ENCODE measurements at regions not wholly inside any gene's neighbourhood (a gene's known extent, or its start where the extent isn't known, plus 50 kb on each side); places are given as distances from the start of the nearest gene placed in this dataset.

DNA sequence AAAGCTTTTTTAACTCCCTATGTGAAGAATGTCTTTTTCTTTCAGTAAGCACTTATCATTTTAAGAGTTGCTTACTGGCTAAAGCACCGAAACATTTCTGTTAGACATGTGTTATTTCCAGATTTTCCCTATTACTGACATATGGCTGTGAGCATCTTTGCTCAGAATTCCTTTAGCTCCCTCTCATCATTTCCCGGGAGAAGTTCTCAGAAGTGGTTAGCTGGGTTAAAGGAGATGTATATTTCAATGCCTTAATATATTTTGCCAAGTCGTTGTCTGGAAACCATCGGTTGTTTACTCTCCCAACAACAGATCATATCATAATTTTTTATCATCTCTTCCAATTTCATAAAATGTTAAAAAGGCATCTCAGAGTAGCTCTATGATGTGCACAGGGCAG is 396.5 kb downstream of the OCA2 start:
- DNase-seq (ENCODE audit: low read depth in 2 of 2) = peak; percentile 58 to 59

DNA sequence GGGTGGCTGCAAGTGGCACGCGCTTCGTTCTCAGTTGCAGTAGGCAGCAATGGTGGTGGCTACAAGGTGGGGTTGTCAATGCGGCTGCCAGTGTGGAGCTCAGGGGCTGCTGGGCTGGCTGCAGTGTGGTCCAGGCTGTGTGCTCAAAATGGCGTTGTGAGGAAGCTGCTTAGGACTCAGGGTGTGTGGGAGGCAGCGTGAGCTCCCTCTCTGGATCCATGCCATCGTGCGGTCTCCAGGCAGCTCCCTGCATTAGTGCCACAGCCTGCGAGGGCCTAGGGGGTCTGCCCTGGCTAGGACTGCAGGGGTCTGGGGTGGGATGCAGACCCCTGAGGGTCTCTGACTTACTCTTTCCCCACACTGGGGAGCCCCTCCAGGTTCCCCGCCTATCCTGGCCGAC is 397.2 kb downstream of the OCA2 start:
- DNase-seq (ENCODE audit: low read depth in 2 of 2) = no peak

DNA sequence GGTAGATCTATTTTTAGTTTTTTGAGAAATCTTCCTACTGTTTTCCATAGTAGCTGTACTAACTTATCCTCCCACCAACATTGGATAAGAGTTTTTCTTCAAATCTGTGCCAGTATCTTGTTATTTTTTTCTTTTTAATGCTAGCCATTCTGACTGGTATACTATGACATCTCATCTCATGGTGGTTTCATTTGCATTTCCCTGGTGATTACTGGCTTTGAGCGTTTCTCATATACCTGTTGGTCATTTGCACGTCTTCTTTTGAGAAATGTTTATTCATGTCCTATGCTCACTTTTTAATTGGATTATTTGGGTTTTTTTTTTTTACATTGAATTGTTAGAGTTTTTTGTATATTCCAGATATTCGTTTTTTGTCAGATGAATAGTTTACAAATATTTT is 398.1 kb downstream of the OCA2 start:
- DNase-seq (ENCODE audit: low read depth in 2 of 2) = no peak

DNA sequence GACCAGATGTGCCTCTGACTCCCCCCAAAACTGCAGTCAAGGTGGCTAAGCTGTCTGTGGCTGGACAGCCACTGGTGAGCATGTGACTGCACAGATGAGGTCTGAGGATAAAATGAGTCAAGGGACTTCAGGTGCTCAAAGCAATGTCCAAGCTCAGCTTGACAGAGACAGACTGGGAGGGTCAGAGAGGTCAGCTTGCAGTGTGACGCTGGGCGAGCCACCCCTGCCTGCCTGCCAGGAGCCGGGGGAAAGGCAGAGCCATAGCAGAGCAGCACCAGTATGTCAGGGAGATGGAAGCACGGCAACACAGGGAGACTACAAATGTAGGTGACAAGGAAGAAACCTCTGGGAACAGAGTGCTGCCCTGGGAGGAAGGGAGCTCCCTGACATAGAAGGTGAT is 399.4 kb downstream of the OCA2 start:
- no peak for DNase-seq (ENCODE audit: low read depth in 2 of 2)

DNA sequence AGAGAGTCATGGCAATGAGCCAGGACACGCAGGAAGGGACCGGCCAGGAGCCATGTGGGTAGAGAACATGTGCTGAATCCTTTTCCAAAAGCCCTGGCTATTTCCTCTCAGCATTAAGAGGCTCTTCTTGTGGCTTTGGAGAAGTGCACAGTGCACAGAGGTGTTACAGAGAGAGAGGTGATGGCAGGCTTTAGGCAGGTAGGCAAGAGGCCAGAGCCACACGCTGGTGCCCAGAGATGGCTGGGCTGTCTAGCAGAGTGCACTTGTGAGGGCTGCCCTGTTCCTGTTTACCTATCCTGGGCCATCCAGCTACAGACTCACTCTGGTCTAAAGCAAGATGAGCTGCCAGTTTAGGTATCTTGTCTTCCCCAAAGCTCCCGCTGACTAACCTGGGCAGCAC is 402.6 kb downstream of the OCA2 start:
- no peak for DNase-seq (ENCODE audit: low read depth in 2 of 2)

DNA sequence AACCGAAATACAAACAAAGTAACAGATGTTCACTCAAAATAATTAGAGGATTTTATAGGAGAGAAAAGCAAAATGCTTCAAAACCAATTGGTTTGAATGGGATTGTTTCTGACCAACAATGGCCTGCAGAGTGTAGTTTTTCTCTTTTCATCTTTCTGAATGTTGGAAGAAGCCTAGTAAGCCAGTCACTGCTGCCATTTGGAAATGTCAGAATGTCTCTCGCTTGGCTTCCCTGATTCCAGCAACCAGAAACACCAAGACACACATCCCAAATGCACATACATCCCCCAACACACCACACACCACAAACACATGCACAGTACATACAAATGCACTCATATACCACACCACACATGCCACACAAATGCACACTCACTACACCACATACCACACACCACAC is 403.4 kb downstream of the OCA2 start:
- DNase-seq (ENCODE audit: low read depth in 2 of 2) = no peak

DNA sequence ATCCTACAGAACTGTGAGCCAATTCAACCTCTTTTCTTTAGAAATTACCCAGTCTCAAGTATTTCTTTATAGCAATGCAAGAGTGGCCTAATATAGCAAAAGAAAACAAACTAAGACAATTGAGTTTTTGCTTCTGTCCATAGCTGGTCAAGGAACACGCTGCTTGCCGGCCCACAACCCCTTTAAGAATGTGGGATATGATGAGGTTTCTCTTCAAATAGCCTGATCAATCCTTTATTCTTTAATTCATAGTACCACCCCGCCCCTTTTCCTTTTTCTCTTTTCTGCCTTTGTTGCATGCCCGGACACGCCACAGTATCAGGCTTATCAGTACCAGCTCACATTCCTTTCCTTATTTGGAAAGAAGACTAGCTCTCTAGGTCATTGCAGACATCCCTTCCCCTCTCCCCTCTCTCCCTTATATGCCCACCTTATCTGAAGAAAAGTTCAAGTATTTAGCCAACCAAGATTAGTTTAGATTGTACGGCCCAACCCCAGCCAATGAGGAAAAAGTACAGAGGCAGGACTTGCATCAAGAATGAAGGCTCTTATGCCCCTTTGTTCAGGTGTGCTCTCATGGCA is 404.5 kb downstream of the OCA2 start:
- DNase-seq (ENCODE audit: low read depth in 2 of 2) = no peak

DNA sequence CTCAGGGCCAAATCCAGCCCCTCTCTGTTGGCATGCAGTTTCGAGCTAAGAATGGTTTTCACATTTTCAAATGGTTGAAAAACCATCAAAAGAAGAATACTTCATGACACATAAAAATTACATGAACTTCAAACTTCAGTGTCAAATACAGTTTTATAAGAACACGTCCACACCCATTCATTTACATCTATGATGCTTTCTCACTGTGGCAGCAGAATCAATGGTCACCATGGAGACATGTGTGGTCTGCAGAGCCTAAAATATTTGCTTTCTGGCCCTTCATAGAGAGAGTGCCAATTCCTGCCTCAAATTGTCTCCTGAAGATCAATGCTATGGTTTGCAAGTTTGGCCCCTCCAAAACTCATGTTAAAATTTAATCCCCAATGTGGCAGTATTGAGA is 405.8 kb downstream of the OCA2 start:
- DNase-seq (ENCODE audit: low read depth in 2 of 2) = no peak

DNA sequence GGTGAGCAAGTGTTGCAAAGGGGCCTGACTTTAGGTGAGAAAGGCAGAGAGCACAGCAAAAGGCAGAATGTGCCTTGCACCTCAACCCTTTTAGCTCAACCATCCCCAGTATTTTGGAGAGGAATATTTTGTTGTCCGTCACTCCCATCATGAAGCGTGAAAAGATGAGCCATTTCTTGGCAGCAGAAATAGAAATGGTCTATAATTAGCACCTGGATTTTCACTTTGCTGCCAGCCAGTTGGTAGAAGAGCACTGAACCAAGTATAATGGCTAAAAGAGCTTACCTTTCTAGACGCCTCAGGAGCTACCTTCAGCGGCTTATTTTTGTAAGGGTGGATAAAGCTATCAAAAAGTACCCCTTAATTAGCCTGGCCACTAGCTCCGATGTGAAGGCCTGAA is 406.7 kb downstream of the OCA2 start:
- no peak for DNase-seq (ENCODE audit: low read depth in 2 of 2)

DNA sequence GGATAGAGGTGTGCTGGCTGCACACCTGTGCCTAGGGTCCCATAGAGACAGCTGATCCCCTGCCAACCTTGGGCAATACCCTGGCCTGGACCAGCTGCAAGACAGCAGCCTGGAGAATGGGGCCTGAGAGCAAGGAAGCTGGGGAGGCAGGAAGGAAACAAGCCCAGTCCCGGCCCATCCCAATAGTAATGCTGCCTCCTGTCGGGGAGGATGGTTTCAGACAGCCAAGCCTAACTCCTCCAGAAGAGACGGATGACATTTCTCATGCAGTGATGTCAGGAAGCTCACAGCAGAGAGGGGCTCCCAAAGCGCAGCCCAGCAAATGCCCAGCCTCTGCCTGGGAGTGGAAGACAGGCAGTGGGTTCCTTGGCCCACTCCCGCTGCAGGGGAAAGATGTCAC is 408.8 kb downstream of the OCA2 start:
- DNase-seq (ENCODE audit: low read depth in 2 of 2) = no peak

DNA sequence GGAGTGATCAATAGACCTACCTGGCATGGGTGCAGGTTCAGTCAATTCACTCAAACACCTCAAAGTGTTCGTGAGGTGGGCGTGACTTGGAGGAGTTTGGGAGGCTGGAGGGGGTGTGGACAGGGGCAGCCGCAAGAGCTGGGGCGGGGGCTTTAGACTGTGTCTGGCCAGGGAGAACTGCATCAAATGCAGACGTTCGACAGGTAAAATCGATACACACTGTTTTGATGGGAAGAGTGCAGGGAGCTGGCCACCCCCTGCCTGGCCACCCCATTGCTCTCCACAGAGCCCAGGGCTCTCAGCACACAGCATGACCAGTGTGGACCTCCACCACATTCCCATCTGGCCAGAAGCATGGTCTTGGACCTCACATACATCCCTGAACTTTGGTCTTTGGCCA is 412.1 kb downstream of the OCA2 start:
- no peak for DNase-seq (ENCODE audit: low read depth in 2 of 2)

DNA sequence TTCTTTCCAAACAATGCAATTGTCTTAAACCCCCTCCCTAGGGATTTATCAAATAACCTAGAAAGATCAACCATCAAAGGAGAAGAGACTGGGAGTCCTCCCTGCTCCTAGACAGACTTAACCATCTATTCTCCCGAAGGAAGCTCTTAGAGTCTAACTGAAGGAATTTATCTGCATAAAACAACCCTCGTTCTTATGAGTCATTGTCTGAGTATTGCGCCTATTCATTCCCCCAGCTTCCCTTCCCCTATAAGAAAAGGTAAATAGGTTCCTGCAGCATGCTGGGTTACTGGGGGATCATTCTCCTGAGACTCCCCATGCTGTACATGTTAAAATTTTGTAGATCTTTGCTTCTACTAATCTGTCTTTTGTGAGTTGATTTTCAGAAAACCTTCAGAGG is 412.7 kb downstream of the OCA2 start:
- peak; percentile 44 for DNase-seq (ENCODE audit: low read depth in 2 of 2)

DNA sequence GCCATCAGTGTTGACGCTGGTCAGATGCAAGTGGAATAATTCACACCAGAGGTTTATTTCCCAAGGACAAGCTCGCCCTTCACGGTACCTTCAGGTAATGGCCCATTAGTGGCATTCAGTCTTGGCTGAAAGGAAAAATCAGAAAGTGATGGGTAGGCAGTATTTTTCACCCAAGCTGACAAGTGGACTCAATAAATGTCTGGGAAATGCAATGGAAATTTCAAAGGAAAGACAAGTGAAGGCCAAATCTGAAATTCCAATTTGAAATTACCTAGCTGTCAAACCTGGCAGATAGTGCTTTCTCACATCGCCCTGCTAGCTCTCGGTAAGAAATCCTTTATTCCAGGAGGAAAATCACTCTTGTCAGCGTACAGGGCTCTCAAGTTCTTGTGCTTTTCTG is 413.5 kb downstream of the OCA2 start:
- no peak for DNase-seq (ENCODE audit: low read depth in 2 of 2)

DNA sequence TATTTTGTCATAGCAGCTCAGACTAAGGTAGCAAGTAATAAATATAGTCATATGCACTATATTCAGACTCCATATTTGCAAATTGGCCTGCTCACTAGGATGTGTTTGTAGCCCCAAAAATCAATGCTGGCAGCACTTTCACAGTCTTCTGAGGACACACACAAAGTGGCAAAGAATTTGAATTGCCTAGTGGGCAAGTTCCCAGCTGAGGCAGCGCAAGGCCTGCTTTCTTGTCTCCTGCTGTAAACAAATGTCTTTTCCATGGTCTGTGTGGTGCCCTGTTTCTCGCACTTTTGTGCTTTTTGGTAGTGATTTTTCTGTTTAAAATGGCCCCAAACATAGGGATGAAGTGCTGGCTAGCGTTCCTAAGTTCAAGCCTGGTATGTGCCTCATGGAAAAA is 416.0 kb downstream of the OCA2 start:
- DNase-seq (ENCODE audit: low read depth in 2 of 2) = no peak

DNA sequence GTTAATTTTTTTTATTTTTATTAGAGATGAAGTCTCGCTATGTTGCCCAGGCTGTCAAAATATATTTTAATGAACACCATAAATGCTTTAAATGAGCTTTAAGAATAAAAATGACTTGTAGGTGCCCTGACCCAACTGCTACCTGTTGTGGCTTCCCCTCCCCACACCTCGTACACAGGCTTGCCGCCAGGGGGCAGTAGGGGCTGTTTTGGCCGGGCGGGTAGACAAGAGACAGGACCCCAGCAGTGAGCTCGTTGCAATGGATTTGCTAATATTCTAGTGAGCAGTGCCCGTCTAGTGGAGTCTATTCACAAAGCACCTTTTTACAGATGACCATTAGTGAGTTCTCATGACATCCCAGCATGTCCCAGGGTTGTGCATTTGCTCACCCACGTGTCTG is 418.1 kb downstream of the OCA2 start:
- no peak for DNase-seq (ENCODE audit: low read depth in 2 of 2)

DNA sequence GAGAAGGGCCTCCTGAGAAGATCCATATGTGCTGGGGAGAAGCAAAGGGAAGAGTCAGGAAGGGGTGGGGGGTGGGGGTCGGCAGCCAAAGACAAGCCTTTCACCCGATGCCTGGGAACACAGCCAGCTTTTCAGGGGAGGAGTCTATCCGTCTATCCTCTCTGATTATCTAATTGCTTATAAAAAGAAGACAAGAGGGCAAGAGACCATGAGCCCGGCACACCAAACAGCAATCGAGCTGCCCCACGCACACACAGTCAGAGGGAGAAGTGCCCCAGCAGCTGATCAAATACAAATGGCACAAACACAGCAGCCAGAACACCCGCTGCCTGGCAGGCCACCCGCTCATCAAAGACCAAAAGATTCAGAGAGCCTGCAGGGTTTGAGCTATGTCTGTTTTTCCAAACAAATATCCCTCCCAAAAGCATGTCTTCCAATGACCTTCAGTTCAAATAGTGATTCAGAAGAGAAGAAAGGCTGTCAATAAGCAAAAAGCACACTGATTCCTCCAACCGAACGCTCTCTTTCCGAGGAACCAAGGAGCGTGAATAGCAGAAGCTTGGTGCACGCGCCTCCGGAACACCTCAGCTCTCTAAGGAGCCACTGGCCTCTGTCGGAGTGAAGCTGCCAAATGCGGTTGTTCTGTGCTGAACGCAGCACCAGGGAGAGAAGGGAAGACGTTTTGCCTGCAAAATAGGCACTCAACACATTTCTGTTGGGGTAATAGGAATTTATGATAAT is 419.2 kb downstream of the OCA2 start:
- DNase-seq (ENCODE audit: low read depth in 2 of 2) = peak; percentile 41 to 45

DNA sequence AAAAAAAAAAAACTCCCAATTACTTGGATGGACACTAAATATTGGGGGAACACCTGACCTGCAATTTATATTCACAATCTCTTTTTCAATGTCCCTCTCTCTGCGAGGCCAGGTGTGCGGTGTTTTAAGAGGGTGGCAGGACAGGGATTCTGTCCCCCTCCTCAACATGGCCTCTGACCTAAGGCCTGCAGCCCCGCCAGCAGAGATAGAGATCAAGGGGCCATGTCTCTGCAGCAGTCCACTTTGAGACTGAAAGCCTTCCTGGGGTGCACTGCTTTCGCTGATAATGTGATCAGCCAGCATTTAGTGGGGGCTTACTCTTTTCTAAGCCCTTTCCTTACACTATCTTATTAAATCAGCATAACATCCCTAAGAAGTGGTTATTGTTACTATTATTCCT is 419.9 kb downstream of the OCA2 start:
- no peak for DNase-seq (ENCODE audit: low read depth in 2 of 2)

DNA sequence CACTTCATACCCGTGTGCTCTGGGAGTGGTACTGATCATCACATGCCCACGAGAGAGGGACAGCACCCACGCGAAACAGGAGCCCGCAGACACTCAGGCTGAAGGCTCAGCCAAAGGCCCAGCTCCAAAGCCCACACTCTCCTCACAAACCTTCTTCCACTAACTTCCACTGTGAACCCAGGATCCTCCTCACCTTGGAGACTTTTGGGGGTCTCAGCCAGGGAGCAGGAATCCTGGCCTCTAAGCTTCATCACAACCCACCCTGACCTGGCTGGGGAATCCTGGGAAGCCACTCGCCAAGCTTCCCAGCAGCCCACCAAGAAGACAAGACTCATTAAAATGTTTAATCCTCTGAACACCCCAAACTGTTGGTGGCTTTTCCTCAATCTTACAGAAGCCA is 421.2 kb downstream of the OCA2 start:
- DNase-seq (ENCODE audit: low read depth in 2 of 2) = no peak

DNA sequence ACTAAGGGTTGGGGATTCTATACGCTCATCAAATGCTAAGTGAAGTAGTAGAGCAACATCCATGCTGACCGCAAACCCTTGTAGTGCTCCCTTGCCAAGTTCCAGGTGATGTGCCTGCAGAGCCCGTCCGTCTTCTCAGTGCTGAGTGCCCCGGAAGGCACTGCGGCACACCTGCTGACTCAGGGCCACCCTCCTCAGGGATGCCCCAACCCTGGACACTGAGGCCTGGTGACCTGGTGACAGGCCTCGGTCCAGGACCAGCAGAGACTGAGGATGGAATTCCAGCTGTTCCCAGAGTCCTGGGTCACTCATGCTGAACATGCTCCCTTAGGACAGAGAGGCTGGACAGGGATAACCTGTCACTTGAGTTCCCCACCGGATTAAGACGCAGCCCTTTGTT is 422.5 kb downstream of the OCA2 start:
- DNase-seq (ENCODE audit: low read depth in 2 of 2) = no peak

DNA sequence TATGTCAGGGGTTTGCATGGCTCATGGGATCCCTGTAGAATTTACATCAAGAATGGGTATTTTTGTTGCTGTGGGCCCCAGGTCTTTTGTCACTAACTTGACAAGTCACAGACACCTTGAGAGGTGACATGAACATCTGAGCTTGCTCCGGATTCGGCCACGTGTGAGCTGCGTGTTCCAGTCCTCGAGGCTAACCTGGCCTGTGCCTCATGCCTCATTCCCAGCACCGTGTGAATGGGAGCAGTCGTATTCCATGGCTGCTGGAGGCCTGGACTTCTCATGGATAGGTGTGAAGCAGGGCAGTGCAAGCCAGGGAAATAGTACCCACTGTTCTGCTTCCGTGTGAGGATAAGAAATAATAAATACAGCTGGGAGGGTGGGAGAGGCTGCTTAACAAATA is 423.5 kb downstream of the OCA2 start:
- no peak for DNase-seq (ENCODE audit: low read depth in 2 of 2)

DNA sequence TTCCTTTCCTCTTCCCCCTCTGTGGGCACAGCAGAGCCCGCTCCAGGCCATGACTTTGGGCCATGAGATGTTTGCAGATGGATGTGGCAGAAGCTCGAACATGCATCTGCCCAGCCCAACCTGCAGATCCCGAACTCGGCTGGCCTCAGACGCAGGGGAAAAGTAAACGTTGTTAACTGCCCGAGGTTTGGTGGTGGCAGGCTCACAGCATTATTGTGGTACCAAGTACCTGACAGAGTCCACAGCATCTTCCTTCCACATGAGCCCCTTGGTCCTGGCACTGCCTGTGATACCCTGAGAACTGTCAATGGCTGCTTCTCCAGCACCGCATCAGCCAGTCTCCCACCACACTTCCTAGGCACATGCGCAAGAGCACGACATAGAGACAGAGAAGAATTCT is 424.3 kb downstream of the OCA2 start:
- DNase-seq (ENCODE audit: low read depth in 2 of 2) = no peak

DNA sequence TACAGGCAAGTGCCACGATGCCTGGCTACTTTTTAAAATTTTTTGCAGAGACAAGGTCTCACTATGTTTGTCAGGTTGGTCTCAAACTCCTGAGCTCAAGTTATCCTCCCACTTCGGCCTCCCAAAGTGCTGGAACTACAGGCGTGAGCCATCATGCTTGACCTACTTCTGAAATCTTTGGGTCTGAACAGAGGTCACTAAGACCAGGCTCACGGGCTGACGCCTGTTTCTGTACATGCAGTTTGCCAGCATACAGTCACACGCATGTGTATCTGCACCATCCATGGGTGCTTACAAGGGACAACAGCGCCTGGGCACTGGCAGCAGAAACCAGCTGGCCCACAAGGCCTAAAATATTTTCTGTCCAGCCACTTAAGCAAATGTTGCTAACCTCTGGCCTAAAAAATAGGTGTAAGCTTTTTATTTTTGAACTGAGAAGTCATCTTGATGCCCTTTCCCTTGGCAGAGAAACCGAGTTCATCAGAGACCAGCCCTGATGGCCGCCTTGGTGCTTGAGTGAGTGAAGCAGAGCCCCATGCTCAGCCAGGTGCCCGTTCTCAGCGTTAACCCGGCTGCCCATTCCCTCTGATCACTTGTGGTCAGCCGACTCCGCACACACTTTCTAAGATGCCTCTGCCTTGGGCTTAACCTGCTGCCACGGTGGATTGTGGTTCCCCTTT is 425.2 kb downstream of the OCA2 start:
- DNase-seq (ENCODE audit: low read depth in 2 of 2) = no peak

DNA sequence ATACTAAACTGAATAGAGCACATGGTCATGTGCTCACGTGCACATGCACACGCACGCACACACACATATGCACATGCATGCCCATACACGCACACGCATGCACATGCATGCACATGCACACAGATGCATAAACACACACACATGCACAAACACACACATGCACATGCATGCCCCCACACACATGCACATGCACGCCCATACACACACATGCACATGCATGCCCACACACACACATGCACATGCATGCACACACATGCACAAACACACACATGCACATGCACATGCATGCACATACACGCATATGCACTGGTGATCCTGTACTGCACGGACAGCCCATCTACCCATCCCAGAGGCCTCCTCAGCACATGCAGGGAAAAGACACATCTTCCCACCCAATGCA is 426.6 kb downstream of the OCA2 start:
- no peak for DNase-seq (ENCODE audit: low read depth in 2 of 2)

Data from fibroblast of skin of left quadriceps (primary cell).